ENCODE measurements at regions not wholly inside any gene's neighbourhood (a gene's known extent, or its start where the extent isn't known, plus 50 kb on each side); places are given as distances from the start of the nearest gene placed in this dataset.

GRCh38 chr1:29931477-29932175, 695.3 kb downstream of the PTPRU start:
- TF ChIP-seq REST (IDR thresholded peaks at IDR 0.05; ENCODE audit: insufficient read depth in 1 of 2, low read depth in 2 of 2, low read length in 2 of 2) (no peak), FOXP2 (optimal IDR thresholded peaks at IDR 0.05; ENCODE audit: borderline replicate concordance, extremely low read depth, extremely low read length, insufficient read depth) (no peak), POLR2AphosphoS5 (IDR thresholded peaks at IDR 0.05; ENCODE audit: low read depth, low read length) (no peak), SIN3A (IDR thresholded peaks at IDR 0.05; ENCODE audit: borderline replicate concordance, insufficient read depth, low read length) (no peak)

GRCh38 chr1:29925058-29925457, 688.7 kb downstream of the PTPRU start:
- TF ChIP-seq TAF1 (IDR thresholded peaks at IDR 0.05; ENCODE audit: borderline replicate concordance, insufficient read depth, low read length), result no peak
- TF ChIP-seq POLR2AphosphoS5 (IDR thresholded peaks at IDR 0.05; ENCODE audit: low read depth, low read length), result no peak
- TF ChIP-seq FOXP2 (optimal IDR thresholded peaks at IDR 0.05; ENCODE audit: borderline replicate concordance, extremely low read depth, extremely low read length, insufficient read depth), result no peak
- no peak for TF ChIP-seq SIN3A (IDR thresholded peaks at IDR 0.05; ENCODE audit: borderline replicate concordance, insufficient read depth, low read length)
- no peak for TF ChIP-seq REST (IDR thresholded peaks at IDR 0.05; ENCODE audit: insufficient read depth in 1 of 2, low read depth in 2 of 2, low read length in 2 of 2)

- no peak for TF ChIP-seq POLR2AphosphoS5 (IDR thresholded peaks at IDR 0.05; ENCODE audit: low read depth, low read length)
- no peak for TF ChIP-seq FOXP2 (optimal IDR thresholded peaks at IDR 0.05; ENCODE audit: borderline replicate concordance, extremely low read depth, extremely low read length, insufficient read depth)
- TF ChIP-seq TAF1 (IDR thresholded peaks at IDR 0.05; ENCODE audit: borderline replicate concordance, insufficient read depth, low read length), result no peak
Observed at GRCh38 chr1:29924017-29924431, 687.7 kb downstream of the PTPRU start.

GRCh38 chr1:29921741-29922140, 685.4 kb downstream of the PTPRU start:
- TF ChIP-seq FOXP2 (optimal IDR thresholded peaks at IDR 0.05; ENCODE audit: borderline replicate concordance, extremely low read depth, extremely low read length, insufficient read depth) (no peak), TAF1 (IDR thresholded peaks at IDR 0.05; ENCODE audit: borderline replicate concordance, insufficient read depth, low read length) (no peak), POLR2AphosphoS5 (IDR thresholded peaks at IDR 0.05; ENCODE audit: low read depth, low read length) (no peak), REST (IDR thresholded peaks at IDR 0.05; ENCODE audit: insufficient read depth in 1 of 2, low read depth in 2 of 2, low read length in 2 of 2) (no peak), SIN3A (IDR thresholded peaks at IDR 0.05; ENCODE audit: borderline replicate concordance, insufficient read depth, low read length) (no peak)

GRCh38 chr1:29920784-29921183, 684.5 kb downstream of the PTPRU start:
- TF ChIP-seq FOXP2 (optimal IDR thresholded peaks at IDR 0.05; ENCODE audit: borderline replicate concordance, extremely low read depth, extremely low read length, insufficient read depth) (no peak), TAF1 (IDR thresholded peaks at IDR 0.05; ENCODE audit: borderline replicate concordance, insufficient read depth, low read length) (no peak), POLR2AphosphoS5 (IDR thresholded peaks at IDR 0.05; ENCODE audit: low read depth, low read length) (no peak), SIN3A (IDR thresholded peaks at IDR 0.05; ENCODE audit: borderline replicate concordance, insufficient read depth, low read length) (no peak), REST (IDR thresholded peaks at IDR 0.05; ENCODE audit: insufficient read depth in 1 of 2, low read depth in 2 of 2, low read length in 2 of 2) (no peak)

Data from PFSK-1 (cell line).